SU-DHL-6 (cell line): ENCODE measurements at regions not wholly inside any gene's neighbourhood (a gene's known extent, or its start where the extent isn't known, plus 50 kb on each side); places are given as distances from the start of the nearest gene placed in this dataset.

Experiments
- H2AFZ ChIP-seq: fragments of 200-600 bp; sonication (generic); 2 replicates; pipeline ENCODE4 v1.6.1; 2014; ENCODE audit warnings: low read depth, mild to moderate bottlenecking, moderate library complexity, mixed read lengths, antibody characterized with exemption, low read length; ENCODE audit not compliant: severe bottlenecking
- H3F3A ChIP-seq: fragments of 200-600 bp; shearing (Covaris generic); 2 replicates; pipeline ENCODE4 v1.6.0; 2016; ENCODE audit warnings: antibody characterized with exemption, mild to moderate bottlenecking; ENCODE audit not compliant: insufficient read depth
- H3K27ac ChIP-seq: fragments of 200-600 bp; sonication (generic); 2 replicates; pipeline ENCODE4 v1.5.1; 2016; ENCODE audit warnings: low read depth, mild to moderate bottlenecking, low read length, moderate library complexity, mixed read lengths
- H3K27me3 ChIP-seq: fragments of 200-600 bp; sonication (generic), shearing (Covaris generic); 2 replicates; pipeline ENCODE4 v1.6.0; 2014; ENCODE audit warnings: mild to moderate bottlenecking, low read length
- H3K36me3 ChIP-seq: fragments of 200-600 bp; sonication (generic); 2 replicates; pipeline ENCODE4 v1.6.1; 2014; ENCODE audit warnings: mild to moderate bottlenecking, low read length, mixed read lengths
- H3K4me2 ChIP-seq: fragments of 300-600, 200-600 bp; shearing (Covaris generic), sonication (generic); 2 replicates; pipeline ENCODE4 v1.6.0; 2014; ENCODE audit warnings: low read length, low read depth, mild to moderate bottlenecking; ENCODE audit not compliant: poor library complexity, severe bottlenecking
- H3K4me3 ChIP-seq: fragments of 200-600 bp; sonication (generic); 2 replicates; pipeline ENCODE4 v1.5.1; 2014; ENCODE audit warnings: antibody characterized with exemption, low read length, mild to moderate bottlenecking, mixed read lengths; ENCODE audit not compliant: insufficient read depth, poor library complexity, severe bottlenecking
- H3K79me2 ChIP-seq: fragments of 200-600 bp; sonication (generic); 2 replicates; pipeline ENCODE4 v1.6.1; 2014; ENCODE audit warnings: mild to moderate bottlenecking, low read length, moderate library complexity; ENCODE audit not compliant: insufficient read depth
- H3K9ac ChIP-seq: fragments of 200-600 bp; sonication (generic); 2 replicates; pipeline ENCODE4 v1.7.0; 2014; ENCODE audit warnings: mild to moderate bottlenecking, low read length
- H3K9me2 ChIP-seq: fragments of 200-600 bp; sonication (generic); replicated peaks from 2 replicates; pipeline ENCODE4 v1.6.1; 2014; ENCODE audit warnings: low read length; ENCODE audit not compliant: insufficient read depth
- H3K9me3 ChIP-seq: fragments of 200-600 bp; sonication (generic); 2 replicates; pipeline ENCODE4 v1.6.1; 2014; ENCODE audit warnings: low read length, mixed read lengths; ENCODE audit not compliant: insufficient read depth
- H4K20me1 ChIP-seq: fragments of 200-600 bp; sonication (generic); 2 replicates; pipeline ENCODE4 v1.6.1; 2014; ENCODE audit warnings: low read depth, mild to moderate bottlenecking, antibody characterized with exemption, low read length, moderate library complexity, mixed read lengths
- EZH2phosphoT487 ChIP-seq: fragments of 200-600 bp; sonication (generic), shearing (Covaris generic); conservative IDR thresholded peaks from 2 replicates; pipeline ENCODE4 v1.6.1; 2018; ENCODE audit warnings: mild to moderate bottlenecking, antibody characterized with exemption, low read length, moderate library complexity, mixed read lengths
- TF ChIP-seq, protein P1 (sequence below): fragments of 200-600 bp; sonication (generic); IDR thresholded peaks from one replicate; pipeline ENCODE4 v1.5.1; 2017; ENCODE audit warnings: antibody characterized with exemption, mild to moderate bottlenecking, low read length, moderate library complexity; ENCODE audit not compliant: insufficient read depth, poor library complexity, severe bottlenecking

- Histone ChIP-seq H3K79me2 (no peaks in the 10 kb centered on the region), H2AFZ (no peak overlapping the region), H3K27me3 (no peaks in the 10 kb centered on the region), H3K27ac (no peak overlapping the region), H3K9ac (no peak overlapping the region), H3K9me2 (no peaks in the 10 kb centered on the region), H3F3A (no peaks in the 10 kb centered on the region), H3K4me2 (no peak overlapping the region), H3K4me3 (no peak overlapping the region), H3K9me3 (no peaks in the 10 kb centered on the region), H4K20me1 (no peaks in the 10 kb centered on the region), H3K36me3 (no peaks in the 10 kb centered on the region)
- TF ChIP-seq EZH2phosphoT487, result no peak
- TF ChIP-seq, protein P1, sequence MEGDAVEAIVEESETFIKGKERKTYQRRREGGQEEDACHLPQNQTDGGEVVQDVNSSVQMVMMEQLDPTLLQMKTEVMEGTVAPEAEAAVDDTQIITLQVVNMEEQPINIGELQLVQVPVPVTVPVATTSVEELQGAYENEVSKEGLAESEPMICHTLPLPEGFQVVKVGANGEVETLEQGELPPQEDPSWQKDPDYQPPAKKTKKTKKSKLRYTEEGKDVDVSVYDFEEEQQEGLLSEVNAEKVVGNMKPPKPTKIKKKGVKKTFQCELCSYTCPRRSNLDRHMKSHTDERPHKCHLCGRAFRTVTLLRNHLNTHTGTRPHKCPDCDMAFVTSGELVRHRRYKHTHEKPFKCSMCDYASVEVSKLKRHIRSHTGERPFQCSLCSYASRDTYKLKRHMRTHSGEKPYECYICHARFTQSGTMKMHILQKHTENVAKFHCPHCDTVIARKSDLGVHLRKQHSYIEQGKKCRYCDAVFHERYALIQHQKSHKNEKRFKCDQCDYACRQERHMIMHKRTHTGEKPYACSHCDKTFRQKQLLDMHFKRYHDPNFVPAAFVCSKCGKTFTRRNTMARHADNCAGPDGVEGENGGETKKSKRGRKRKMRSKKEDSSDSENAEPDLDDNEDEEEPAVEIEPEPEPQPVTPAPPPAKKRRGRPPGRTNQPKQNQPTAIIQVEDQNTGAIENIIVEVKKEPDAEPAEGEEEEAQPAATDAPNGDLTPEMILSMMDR, result no peak
Observed at GRCh38 chr12:41917938-41918341, 226.7 kb downstream of the GXYLT1 start.

GRCh38 chr12:41917181-41917580 lies 227.5 kb downstream of the GXYLT1 start:
- H3K4me2 ChIP-seq, result no peak overlapping the region
- no peaks in the 10 kb centered on the region for H3K79me2 ChIP-seq
- no peak overlapping the region for H3K9ac ChIP-seq

GRCh38 chr12:41910578-41911320 lies 233.9 kb downstream of the GXYLT1 start:
- Histone ChIP-seq H3K27ac (no peak overlapping the region), H3F3A (no peaks in the 10 kb centered on the region), H3K4me2 (no peak overlapping the region), H3K4me3 (no peak overlapping the region), H3K9me2 (no peaks in the 10 kb centered on the region), H3K9me3 (no peaks in the 10 kb centered on the region), H3K79me2 (no peaks in the 10 kb centered on the region), H3K36me3 (no peaks in the 10 kb centered on the region), H3K27me3 (no peaks in the 10 kb centered on the region), H2AFZ (no peak overlapping the region), H4K20me1 (no peaks in the 10 kb centered on the region), H3K9ac (no peak overlapping the region)
- no peak for TF ChIP-seq EZH2phosphoT487
- TF ChIP-seq, protein P1, result no peak

More at GRCh38 chr12:41917181-41917580, 227.5 kb downstream of the GXYLT1 start:
- Histone ChIP-seq H3K9me2 (no peaks in the 10 kb centered on the region), H2AFZ (no peak overlapping the region), H3F3A (no peaks in the 10 kb centered on the region), H3K9me3 (no peaks in the 10 kb centered on the region), H3K4me3 (no peak overlapping the region), H3K27me3 (no peaks in the 10 kb centered on the region), H4K20me1 (no peaks in the 10 kb centered on the region), H3K27ac (no peak overlapping the region), H3K36me3 (no peaks in the 10 kb centered on the region)
- TF ChIP-seq, protein P1, result no peak
- no peak for TF ChIP-seq EZH2phosphoT487
